Right lobe of liver (tissue), 6 donors: ENCODE measurements at regions not wholly inside any gene's neighbourhood (a gene's known extent, or its start where the extent isn't known, plus 50 kb on each side); places are given as distances from the start of the nearest gene placed in this dataset.

ENCODE experiments used
- ATAC-seq, 4 donors: fragments of 200-7000 bp; cut with Tn5 transposase; one replicate each; pipeline ENCODE4 v1.9.1; 2020; ENCODE audit warnings: mild to moderate bottlenecking in 4 of 4, moderate library complexity in 4 of 4
- DNase-seq, 3 donors: peaks; one replicate each; pipeline ENCODE4 v3.0.0-alpha.2; 2020
- H3K27ac ChIP-seq, 3 donors: fragments of 200-600 bp; one replicate each; pipeline ENCODE4 v1.8.0; 2022
- H3K27me3 ChIP-seq, 2 donors: fragments of 200-600 bp; one replicate each; pipeline ENCODE4 v1.8.0; 2022
- H3K36me3 ChIP-seq, 4 donors: fragments of 200-600 bp; sonication (generic) in 1 of 4; one replicate each; pipeline versions ENCODE4 v1.5.1 to v1.8.0; 2017 to 2022; ENCODE audit warnings: control low read depth in 1 of 4
- H3K4me1 ChIP-seq, 4 donors: fragments of 200-600 bp; sonication (generic) in 1 of 4; one replicate each; pipeline versions ENCODE4 v1.5.1 to v1.8.0; 2017 to 2022; ENCODE audit warnings: control low read depth in 1 of 4
- H3K4me3 ChIP-seq, 3 donors: fragments of 200-600 bp; one replicate each; pipeline ENCODE4 v1.8.0; 2022
- H3K9me3 ChIP-seq, 4 donors: fragments of 200-600 bp; sonication (generic) in 1 of 4; one replicate each; pipeline versions ENCODE4 v1.5.1 to v1.8.0; 2017 to 2022; ENCODE audit warnings: control low read depth in 1 of 4
- CTCF ChIP-seq, 4 donors: fragments of 200-600 bp in 3 of 4; fragments of 450-650 bp in 1 of 4; IDR thresholded peaks; one replicate each; pipeline versions ENCODE4 v1.5.1 to v1.8.0; 2016 to 2022; ENCODE audit warnings: antibody characterized with exemption in 4 of 4, mild to moderate bottlenecking in 2 of 4
- POLR2A ChIP-seq: fragments of 450-650 bp; IDR thresholded peaks from one replicate; pipeline ENCODE4 v1.6.1; 2017; ENCODE audit warnings: antibody characterized with exemption, mild to moderate bottlenecking
- WGBS: methylation state at CpG from one replicate; pipeline ENCODE4 v1.1.6; 2018; ENCODE audit warnings: low coverage, low lambda C conversion rate; ENCODE audit not compliant: insufficient coverage; ENCODE audit errors: missing lambda C conversion rate; 5-methylcytosine and 5-hydroxymethylcytosine counted together
- intact Hi-C, 2 donors: fragments of 100-400 bp; cut with DNase I; formaldehyde crosslinking; loops; one replicate each; pipeline versions ENCODE4 v1.11.2 to v1.14.1; 2022
- donor health status: DM: no; HTN: yes; CAD: no.
- donor health status: DM: no; HTN: no; CAD: no.
- donor health status: DM: no; HTN: no; CAD: no.
- donor health status: DM: no; HTN: yes; CAD: no.
- donor health status: DM: no; HTN: yes; CAD: no.

GRCh38 chr2:116132833-116133232, 1681.7 kb upstream of the DDX18 start:
- no peaks in the 10 kb centered on the region for H3K9me3 ChIP-seq
- no peaks in the 10 kb centered on the region for H3K36me3 ChIP-seq
- intact Hi-C loops, result no loop called here
- no peak for DNase-seq
- H3K27ac ChIP-seq, result no peak overlapping the region
- H3K4me1 ChIP-seq, result no peaks in the 10 kb centered on the region
- 65% methylated on average over 10 of the region's 10 CpGs for WGBS
- no peaks in the 10 kb centered on the region for H3K27me3 ChIP-seq
- TF ChIP-seq CTCF (IDR thresholded peaks at IDR 0.05) (no peak), POLR2A (no peak)
- no peak for ATAC-seq
- no peak overlapping the region for H3K4me3 ChIP-seq

GRCh38 chr2:116133381-116133942, 1681.0 kb upstream of the DDX18 start:
- H3K4me1 ChIP-seq, result no peaks in the 10 kb centered on the region
- DNase-seq, result peak in 1 of 3 donors; percentile 46
- H3K9me3 ChIP-seq, result no peaks in the 10 kb centered on the region
- intact Hi-C loops, result no loop called here
- TF ChIP-seq CTCF (IDR thresholded peaks at IDR 0.05) (no peak), POLR2A (no peak)
- 66% methylated on average over 14 of the region's 14 CpGs for WGBS
- no peaks in the 10 kb centered on the region for H3K36me3 ChIP-seq
- H3K27me3 ChIP-seq, result no peaks in the 10 kb centered on the region
- ATAC-seq, result no peak
- no peak overlapping the region for H3K27ac ChIP-seq
- no peak overlapping the region for H3K4me3 ChIP-seq

GRCh38 chr2:116141891-116142474, 1672.5 kb upstream of the DDX18 start:
- Histone ChIP-seq H3K9me3 (no peaks in the 10 kb centered on the region), H3K27me3 (no peaks in the 10 kb centered on the region), H3K4me1 (no peaks in the 10 kb centered on the region), H3K27ac (no peak overlapping the region), H3K4me3 (no peak overlapping the region), H3K36me3 (no peaks in the 10 kb centered on the region)
- no peak for TF ChIP-seq POLR2A
- no peak for TF ChIP-seq CTCF (IDR thresholded peaks at IDR 0.05)
- intact Hi-C loops, result no loop called here
- WGBS, result 48% methylated on average over 3 of the region's 3 CpGs
- no peak for DNase-seq
- no peak for ATAC-seq

- intact Hi-C loops, result no loop called here
- TF ChIP-seq POLR2A, result no peak
- no peak for TF ChIP-seq CTCF (IDR thresholded peaks at IDR 0.05)
- no peak for ATAC-seq
- DNase-seq, result no peak
- 29% methylated on average over 8 of the region's 8 CpGs for WGBS
- no peaks in the 10 kb centered on the region for H3K9me3 ChIP-seq
- H3K36me3 ChIP-seq, result no peaks in the 10 kb centered on the region
- no peak overlapping the region for H3K4me3 ChIP-seq
- H3K27ac ChIP-seq, result no peak overlapping the region
- no peaks in the 10 kb centered on the region for H3K27me3 ChIP-seq
- H3K4me1 ChIP-seq, result no peaks in the 10 kb centered on the region
Measured at GRCh38 chr2:116142644-116143227, 1671.8 kb upstream of the DDX18 start.
